H1 (cell line): ENCODE measurements at regions not wholly inside any gene's neighbourhood (a gene's known extent, or its start where the extent isn't known, plus 50 kb on each side); places are given as distances from the start of the nearest gene placed in this dataset.

Source experiments
- CHD2 ChIP-seq: IDR thresholded peaks from 2 replicates; pipeline ENCODE4 v1.6.1; 2012; ENCODE audit warnings: low read length, improper control_type of control experiment
- JUND ChIP-seq: IDR thresholded peaks from 2 replicates; pipeline ENCODE4 v1.6.1; 2011; ENCODE audit warnings: mild to moderate bottlenecking, improper control_type of control experiment, low read length
- RAD21 ChIP-seq, 2 experiments: IDR thresholded peaks in 1 of 2; conservative IDR thresholded peaks in 1 of 2; 2 replicates each; pipeline ENCODE4 v1.6.1; 2011; ENCODE audit warnings: low read depth in 2 of 2, low read length in 2 of 2, improper control_type of control experiment in 1 of 2, inconsistent platforms in 1 of 2, mild to moderate bottlenecking in 1 of 2, moderate library complexity in 1 of 2
- SP1 ChIP-seq: IDR thresholded peaks from 2 replicates; pipeline ENCODE4 v1.6.1; 2011; ENCODE audit warnings: low read depth, low read length
- TF ChIP-seq, protein P1 (sequence below): IDR thresholded peaks from 2 replicates; pipeline ENCODE4 v1.6.1; 2012; ENCODE audit warnings: low read length, inconsistent platforms

DNA sequence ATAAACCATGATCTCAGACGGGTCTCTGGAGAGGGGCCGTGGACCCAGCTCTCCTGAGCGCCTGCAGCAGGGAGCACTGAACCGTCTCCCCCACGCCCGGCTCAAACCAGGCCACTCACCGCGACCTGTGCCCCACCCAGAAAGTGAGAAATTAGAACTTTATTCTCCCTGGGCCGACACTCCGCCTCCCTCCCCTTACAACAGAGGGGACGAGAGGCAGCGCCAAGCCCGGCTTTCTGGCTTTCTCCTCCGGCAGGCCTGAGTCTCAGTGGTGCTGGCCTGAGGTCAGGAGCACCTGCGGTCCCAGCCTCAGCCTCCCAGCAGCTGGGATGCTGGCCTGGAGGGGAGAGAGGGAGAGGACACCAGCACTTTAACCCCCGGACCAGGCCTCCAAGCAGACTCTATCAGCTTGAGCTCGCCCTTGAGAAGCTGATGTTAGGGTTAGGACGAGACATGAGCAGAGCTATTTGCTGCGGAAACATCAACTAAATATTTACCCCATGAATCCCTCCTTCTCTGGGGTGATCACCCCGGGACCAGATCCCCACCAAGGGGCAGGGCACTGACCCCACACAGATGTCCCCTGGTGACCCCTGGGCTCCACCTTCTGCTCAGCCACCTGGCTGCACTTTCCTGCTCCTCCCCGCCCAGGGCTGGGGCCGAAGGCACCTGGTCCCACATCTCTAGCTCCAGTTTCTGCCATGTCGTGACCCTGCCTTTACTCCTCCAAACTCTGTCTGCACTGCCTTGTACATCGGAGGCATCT lies 856.3 kb upstream of the SALL3 start (continued):
- TF ChIP-seq, protein P1, sequence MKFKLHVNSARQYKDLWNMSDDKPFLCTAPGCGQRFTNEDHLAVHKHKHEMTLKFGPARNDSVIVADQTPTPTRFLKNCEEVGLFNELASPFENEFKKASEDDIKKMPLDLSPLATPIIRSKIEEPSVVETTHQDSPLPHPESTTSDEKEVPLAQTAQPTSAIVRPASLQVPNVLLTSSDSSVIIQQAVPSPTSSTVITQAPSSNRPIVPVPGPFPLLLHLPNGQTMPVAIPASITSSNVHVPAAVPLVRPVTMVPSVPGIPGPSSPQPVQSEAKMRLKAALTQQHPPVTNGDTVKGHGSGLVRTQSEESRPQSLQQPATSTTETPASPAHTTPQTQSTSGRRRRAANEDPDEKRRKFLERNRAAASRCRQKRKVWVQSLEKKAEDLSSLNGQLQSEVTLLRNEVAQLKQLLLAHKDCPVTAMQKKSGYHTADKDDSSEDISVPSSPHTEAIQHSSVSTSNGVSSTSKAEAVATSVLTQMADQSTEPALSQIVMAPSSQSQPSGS: no peak
- TF ChIP-seq CHD2: no peak
- TF ChIP-seq RAD21 (IDR thresholded peaks at IDR 0.05 in 1 of 2, conservative IDR thresholded peaks at IDR 0.05 in 1 of 2; ENCODE audit: low read depth in 2 of 2, low read length in 2 of 2): no peak
- no peak for TF ChIP-seq JUND
- no peak for TF ChIP-seq SP1
